GM23248 (cell line): ENCODE measurements at regions not wholly inside any gene's neighbourhood (a gene's known extent, or its start where the extent isn't known, plus 50 kb on each side); places are given as distances from the start of the nearest gene placed in this dataset.

Source experiments
- EZH2 ChIP-seq: fragments of 200-600 bp; sonication (generic); IDR thresholded peaks from 2 replicates; pipeline ENCODE4 v1.6.1; 2018; ENCODE audit warnings: antibody characterized with exemption, mild to moderate bottlenecking; ENCODE audit not compliant: insufficient read depth, poor library complexity, severe bottlenecking
- EZH2phosphoT487 ChIP-seq: fragments of 200-600 bp; sonication (generic); IDR thresholded peaks from 2 replicates; pipeline ENCODE4 v1.6.1; 2018; ENCODE audit warnings: antibody characterized with exemption, moderate library complexity, mild to moderate bottlenecking, low read depth; ENCODE audit not compliant: insufficient read depth

DNA sequence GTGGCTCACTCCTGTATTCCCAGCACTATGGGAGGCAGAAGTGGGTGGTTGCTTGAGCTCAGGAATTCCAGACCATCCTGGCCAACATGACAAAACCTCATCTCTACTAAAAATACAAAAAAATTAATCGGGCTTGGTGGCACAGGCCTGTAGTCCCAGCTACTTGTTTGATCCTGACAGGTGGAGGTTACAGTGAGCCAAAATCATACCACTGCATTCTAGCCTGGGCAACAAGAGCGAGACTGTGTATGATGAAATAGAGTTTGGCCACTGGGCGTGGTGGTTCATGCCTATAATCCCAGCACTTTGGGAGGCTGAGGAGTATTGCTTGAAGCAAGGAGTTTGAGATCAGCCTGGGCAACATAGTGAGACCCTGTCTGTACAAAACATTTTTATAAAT is 173.3 kb downstream of the TANC2 start:
- TF ChIP-seq EZH2 (no peak), EZH2phosphoT487 (no peak)
